SK-N-SH treated with all-trans-retinoic acid at 6 μM for 48 hours (cell line): ENCODE measurements at regions not wholly inside any gene's neighbourhood (a gene's known extent, or its start where the extent isn't known, plus 50 kb on each side); places are given as distances from the start of the nearest gene placed in this dataset.

ENCODE experiments used
- ATAC-seq: fragments of 200-7000 bp; cut with Tn5 transposase; 3 replicates; pipeline ENCODE4 v1.9.1; 2020; ENCODE audit warnings: mild to moderate bottlenecking, moderate library complexity
- ARNTL ChIP-seq: fragments of 450-650 bp; formaldehyde crosslinking; IDR thresholded peaks from 2 replicates; pipeline ENCODE4 v1.5.0; 2020; ENCODE audit warnings: low read depth, mild to moderate bottlenecking, moderate library complexity, borderline replicate concordance
- CSDC2 ChIP-seq: fragments of 250-450 bp; sonication (Bioruptor Pico); IDR thresholded peaks from 2 replicates; pipeline ENCODE4 v1.5.0; 2020; ENCODE audit warnings: mild to moderate bottlenecking, moderate library complexity
- CSRNP3 ChIP-seq: fragments of 250-450 bp; sonication (Bioruptor Pico); IDR thresholded peaks from 2 replicates; pipeline ENCODE4 v1.5.1; 2021; ENCODE audit warnings: mild to moderate bottlenecking, moderate library complexity
- ESRRG ChIP-seq: fragments of 250-450 bp; sonication (Bioruptor Pico); IDR thresholded peaks from 2 replicates; pipeline ENCODE4 v1.6.1; 2021; ENCODE audit warnings: mild to moderate bottlenecking
- GLIS3 ChIP-seq: fragments of 250-450 bp; sonication (Bioruptor Pico); IDR thresholded peaks from 2 replicates; pipeline ENCODE4 v1.5.0; 2020; ENCODE audit warnings: mild to moderate bottlenecking, moderate library complexity
- PATZ1 ChIP-seq: fragments of 250-450 bp; sonication (Bioruptor Pico); IDR thresholded peaks from 2 replicates; pipeline ENCODE4 v1.8.0; 2020; ENCODE audit warnings: mild to moderate bottlenecking, moderate library complexity, borderline replicate concordance
- POU6F1 ChIP-seq: fragments of 250-450 bp; sonication (Bioruptor Pico); IDR thresholded peaks from 2 replicates; pipeline ENCODE4 v1.8.0; 2021; ENCODE audit warnings: low read depth, mild to moderate bottlenecking, moderate library complexity, borderline replicate concordance
- RARB ChIP-seq: fragments of 250-450 bp; sonication (Bioruptor Pico); IDR thresholded peaks from 2 replicates; pipeline ENCODE4 v1.8.0; 2021; ENCODE audit warnings: mild to moderate bottlenecking, moderate library complexity
- SNAI2 ChIP-seq: fragments of 250-450 bp; sonication (Bioruptor Pico); IDR thresholded peaks from 2 replicates; pipeline ENCODE4 v1.5.0; 2020; ENCODE audit warnings: mild to moderate bottlenecking, moderate library complexity
- TCF4 ChIP-seq: fragments of 250-450 bp; sonication (Bioruptor Pico); IDR thresholded peaks from 2 replicates; pipeline ENCODE4 v1.8.0; 2021; ENCODE audit warnings: mild to moderate bottlenecking, moderate library complexity, borderline replicate concordance
- TOX ChIP-seq: fragments of 250-450 bp; sonication (Bioruptor Pico); IDR thresholded peaks from 2 replicates; pipeline ENCODE4 v1.8.0; 2021; ENCODE audit warnings: mild to moderate bottlenecking, moderate library complexity, borderline replicate concordance
- TSHZ2 ChIP-seq: fragments of 250-450 bp; sonication (Bioruptor Pico); IDR thresholded peaks from 2 replicates; pipeline ENCODE4 v1.5.0; 2020; ENCODE audit warnings: mild to moderate bottlenecking, moderate library complexity
- ZFP3 ChIP-seq: fragments of 250-450 bp; sonication (Bioruptor Pico); IDR thresholded peaks from 2 replicates; pipeline ENCODE4 v1.5.0; 2020; ENCODE audit warnings: mild to moderate bottlenecking, moderate library complexity
- ZFP30 ChIP-seq: fragments of 450-650 bp; formaldehyde crosslinking; IDR thresholded peaks from 2 replicates; pipeline ENCODE4 v1.5.0; 2022; ENCODE audit warnings: mild to moderate bottlenecking, moderate library complexity
- ZNF565 ChIP-seq: fragments of 450-650 bp; formaldehyde crosslinking; conservative IDR thresholded peaks from 2 replicates; pipeline ENCODE4 v1.5.0; 2020; ENCODE audit warnings: low read depth, mild to moderate bottlenecking, moderate library complexity
- ZNF70 ChIP-seq: fragments of 450-650 bp; formaldehyde crosslinking; IDR thresholded peaks from 2 replicates; pipeline ENCODE4 v1.5.0; 2020; ENCODE audit warnings: mild to moderate bottlenecking, moderate library complexity
- ZNF8 ChIP-seq: fragments of 450-650 bp; formaldehyde crosslinking; IDR thresholded peaks from 2 replicates; pipeline ENCODE4 v1.5.0; 2020; ENCODE audit warnings: mild to moderate bottlenecking, moderate library complexity

- TF ChIP-seq ARNTL (CRISPR knock-in tag) (no peak), TSHZ2 (no peak), SNAI2 (CRISPR knock-in tag) (no peak), CSDC2 (CRISPR knock-in tag) (no peak), ZFP30 (CRISPR knock-in tag) (no peak), ZNF8 (CRISPR knock-in tag) (no peak), ZNF565 (CRISPR knock-in tag) (no peak), ZNF70 (CRISPR knock-in tag) (no peak), CSRNP3 (CRISPR knock-in tag) (no peak), ZFP3 (CRISPR knock-in tag) (no peak), RARB (CRISPR knock-in tag) (no peak)
Measured at GRCh38 chr14:83764656-83765599, 1765.0 kb upstream of the FLRT2 start (continued).

GRCh38 chr14:83777516-83777915 lies 1752.4 kb upstream of the FLRT2 start:
- ATAC-seq: no peak
- no peak for TF ChIP-seq POU6F1 (CRISPR knock-in tag)

GRCh38 chr14:83779266-83779665 lies 1750.7 kb upstream of the FLRT2 start:
- ATAC-seq: no peak

GRCh38 chr14:83780321-83780720 lies 1749.6 kb upstream of the FLRT2 start:
- no peak for TF ChIP-seq SNAI2 (CRISPR knock-in tag)
- TF ChIP-seq GLIS3 (CRISPR knock-in tag): no peak
- no peak for TF ChIP-seq CSDC2 (CRISPR knock-in tag)
- ATAC-seq: no peak

More at GRCh38 chr14:83779266-83779665, 1750.7 kb upstream of the FLRT2 start:
- TF ChIP-seq ESRRG (CRISPR knock-in tag) (no peak), ZNF70 (CRISPR knock-in tag) (no peak), TOX (CRISPR knock-in tag) (no peak), TCF4 (no peak), POU6F1 (CRISPR knock-in tag) (no peak), ZNF565 (CRISPR knock-in tag) (no peak)

- ATAC-seq: no peak
- TF ChIP-seq POU6F1 (CRISPR knock-in tag): no peak
- TF ChIP-seq ARNTL (CRISPR knock-in tag): no peak
- no peak for TF ChIP-seq CSDC2 (CRISPR knock-in tag)
- no peak for TF ChIP-seq ZNF8 (CRISPR knock-in tag)
- TF ChIP-seq ESRRG (CRISPR knock-in tag): no peak
- no peak for TF ChIP-seq ZFP30 (CRISPR knock-in tag)
- no peak for TF ChIP-seq ZNF565 (CRISPR knock-in tag)
- no peak for TF ChIP-seq PATZ1 (CRISPR knock-in tag)
- no peak for TF ChIP-seq ZNF70 (CRISPR knock-in tag)
- TF ChIP-seq TSHZ2: no peak
- TF ChIP-seq ZFP3 (CRISPR knock-in tag): no peak
- TF ChIP-seq, all 23 proteins: peak for 0
Measured at GRCh38 chr14:83798421-83798820, 1731.5 kb upstream of the FLRT2 start.
